GOT3 (cell line): ENCODE measurements at regions not wholly inside any gene's neighbourhood (a gene's known extent, or its start where the extent isn't known, plus 50 kb on each side); places are given as distances from the start of the nearest gene placed in this dataset.

Source experiments
- DNase-seq: peaks from one replicate; lab custom pipeline; 2025; ENCODE audit warnings: mixed read lengths; lab: John Stamatoyannopoulos, UW

DNA sequence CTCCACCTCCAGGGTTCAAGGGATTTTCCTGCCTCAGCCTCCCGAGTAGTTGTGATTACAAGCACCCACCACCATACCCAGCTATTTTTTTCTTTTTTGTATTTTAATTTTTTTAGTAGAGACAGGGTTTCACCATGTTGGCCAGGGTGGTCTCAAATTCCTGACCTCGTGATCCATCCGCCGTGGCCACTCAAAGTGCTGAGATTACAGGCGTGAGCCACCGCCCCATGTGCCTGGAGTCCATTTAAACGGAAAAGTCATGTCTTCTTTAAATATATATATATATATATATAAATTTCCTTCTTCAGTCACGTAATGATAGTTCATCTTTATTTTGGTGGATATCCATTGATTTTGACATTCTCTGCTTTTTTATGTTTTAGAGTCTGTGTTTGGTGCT lies 264.0 kb upstream of the PITX2 start:
- no peak for DNase-seq

DNA sequence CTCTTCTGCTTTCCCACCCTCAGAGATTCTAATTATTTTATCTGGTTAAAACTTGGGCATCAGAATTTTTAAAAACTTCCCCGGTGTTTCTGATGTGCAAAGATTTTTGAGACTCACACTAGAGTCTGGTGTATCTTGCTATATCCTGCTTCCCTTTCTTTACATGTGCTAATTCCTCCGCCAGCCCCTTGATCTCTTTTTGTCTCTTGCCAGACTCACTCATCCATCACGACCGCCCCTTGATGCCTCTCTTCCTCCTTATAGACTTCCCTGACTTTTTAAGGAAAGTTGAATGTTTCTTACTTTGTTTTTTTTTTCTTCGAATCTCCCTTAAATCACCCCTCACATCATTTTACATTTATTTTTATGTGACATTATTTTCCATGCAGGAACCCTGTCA lies 274.9 kb upstream of the PITX2 start:
- no peak for DNase-seq

DNA sequence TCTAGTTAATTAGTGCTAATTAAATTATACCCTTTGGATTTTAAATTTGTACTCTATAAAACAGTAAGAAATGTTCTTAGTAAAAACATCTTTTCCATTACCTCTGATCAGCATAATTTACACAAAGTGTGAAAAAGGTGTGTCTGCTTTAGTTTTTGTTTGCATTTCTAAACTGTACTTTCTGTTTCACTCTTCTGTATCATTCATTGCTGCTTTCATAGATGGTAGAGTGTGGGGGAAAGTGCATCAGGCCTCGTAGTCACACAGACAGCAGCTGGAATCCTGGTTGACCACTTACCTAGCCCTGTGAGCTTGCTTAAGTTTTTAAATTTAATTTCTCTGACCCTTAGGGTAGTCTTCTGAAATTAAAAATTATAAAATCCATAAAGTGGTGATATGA lies 275.4 kb upstream of the PITX2 start:
- DNase-seq = no peak

DNA sequence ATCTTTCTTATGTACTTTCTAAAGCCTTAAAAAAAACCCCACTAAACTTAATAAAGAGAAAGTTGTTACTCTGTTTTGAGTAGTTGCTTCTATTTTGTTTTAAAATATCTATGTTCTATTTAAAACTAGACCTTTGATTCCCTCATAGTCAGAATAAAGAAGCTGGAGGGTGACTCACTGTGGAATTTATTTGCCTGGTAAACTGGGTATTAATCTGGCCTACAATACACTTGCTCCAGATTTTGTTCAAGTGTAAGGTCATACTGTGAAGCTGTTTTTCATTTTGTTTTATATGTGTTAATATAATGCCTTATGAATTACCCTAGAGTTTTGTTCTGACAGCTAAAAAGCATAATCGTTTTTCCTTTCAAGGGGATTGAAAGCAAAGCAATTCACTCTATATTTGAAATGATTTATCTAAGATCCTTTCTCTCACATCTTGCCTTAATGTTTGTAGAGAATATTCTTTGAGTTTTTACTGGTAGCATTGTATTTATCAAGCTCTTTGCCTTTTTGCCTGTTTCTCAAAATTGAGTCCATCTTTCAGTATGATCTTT lies 277.4 kb upstream of the PITX2 start:
- no peak for DNase-seq

DNA sequence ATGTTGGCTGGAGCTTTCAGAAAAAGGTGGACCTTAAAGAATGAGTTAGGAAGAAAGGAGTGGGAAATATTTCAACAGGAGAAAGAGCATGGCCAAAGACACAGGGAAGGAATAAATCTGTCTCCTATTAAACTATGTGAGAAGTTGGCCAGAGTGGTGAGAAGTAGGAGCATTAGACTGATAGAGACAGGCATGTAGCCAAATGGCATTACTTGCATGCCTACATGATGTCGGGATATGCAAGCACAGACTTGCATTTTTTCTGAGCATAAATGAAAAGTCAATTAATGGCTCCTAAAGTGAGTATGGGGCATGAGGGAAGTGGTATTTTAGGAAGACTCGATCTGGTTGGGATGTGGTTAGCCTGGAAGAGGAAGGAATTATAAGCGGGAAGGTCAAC lies 279.6 kb upstream of the PITX2 start:
- no peak for DNase-seq

DNA sequence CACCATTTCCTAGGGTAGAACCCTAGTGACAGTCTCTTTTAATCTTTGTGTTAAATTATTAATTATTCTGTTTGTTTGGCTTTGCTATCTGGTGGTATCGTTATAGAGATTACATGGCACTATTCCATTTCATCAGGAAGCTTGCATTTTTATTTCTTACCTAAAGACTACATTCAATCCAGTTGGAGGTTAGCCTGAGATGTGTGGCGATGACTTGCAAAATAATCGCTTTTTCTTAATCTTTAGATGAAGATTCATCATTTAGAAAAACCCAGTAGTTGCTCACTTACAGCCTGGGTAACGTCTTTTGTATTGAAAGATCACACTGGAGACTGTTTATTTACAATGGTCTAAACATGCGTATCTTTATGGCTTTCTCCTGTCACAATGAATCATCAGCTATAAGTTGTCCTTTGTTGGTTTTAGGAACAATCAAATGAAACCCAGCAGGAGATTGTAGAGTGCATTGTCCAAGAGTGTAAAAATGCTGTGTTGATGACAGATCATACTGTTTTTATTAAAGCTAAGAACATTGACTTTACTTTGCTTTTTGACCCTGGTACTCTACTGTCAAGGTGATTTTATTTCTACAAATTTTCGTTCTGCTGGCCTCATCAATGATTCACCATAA lies 281.7 kb upstream of the PITX2 start:
- DNase-seq = no peak

DNA sequence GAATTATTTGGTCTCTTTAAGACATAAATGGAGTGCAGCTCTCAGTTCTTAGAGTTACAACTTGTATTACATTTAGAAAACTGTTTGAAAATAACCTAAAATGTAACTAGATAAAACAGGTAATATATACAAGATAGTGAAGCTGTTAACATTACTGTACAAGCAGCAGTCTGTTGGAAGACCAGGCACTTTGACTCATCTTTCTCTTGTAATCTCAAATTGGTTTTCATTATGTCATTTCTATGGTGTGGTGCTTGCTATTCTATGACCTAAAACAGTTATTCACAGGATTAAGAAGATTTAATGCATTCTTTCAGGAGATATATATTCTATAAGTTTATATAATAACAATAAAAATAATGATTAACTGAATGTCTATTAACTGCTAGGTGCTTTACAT lies 282.5 kb upstream of the PITX2 start:
- DNase-seq = no peak

DNA sequence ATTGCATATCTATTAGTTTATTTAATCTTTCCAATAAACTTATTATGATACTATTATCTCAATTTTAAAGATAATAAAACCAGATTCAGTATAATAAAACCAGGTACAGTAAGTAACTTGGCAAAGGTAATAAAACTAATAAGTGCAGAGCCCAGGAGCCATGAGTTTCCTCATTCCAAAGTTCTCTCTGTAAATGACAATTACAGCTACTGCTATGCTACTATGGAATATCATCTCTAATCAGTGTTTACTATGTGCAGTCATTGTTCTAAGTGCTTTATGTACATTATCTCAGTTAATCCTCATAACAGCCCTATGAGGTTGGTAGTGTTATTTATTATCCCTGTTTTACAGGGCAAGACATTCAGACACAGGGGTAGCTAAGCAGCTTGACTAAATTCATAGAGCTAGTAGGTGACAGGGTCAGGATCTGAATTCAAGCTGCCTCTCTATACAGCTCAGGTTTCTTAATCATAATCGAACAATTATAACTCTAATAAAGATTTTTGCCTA lies 285.0 kb upstream of the PITX2 start:
- no peak for DNase-seq

DNA sequence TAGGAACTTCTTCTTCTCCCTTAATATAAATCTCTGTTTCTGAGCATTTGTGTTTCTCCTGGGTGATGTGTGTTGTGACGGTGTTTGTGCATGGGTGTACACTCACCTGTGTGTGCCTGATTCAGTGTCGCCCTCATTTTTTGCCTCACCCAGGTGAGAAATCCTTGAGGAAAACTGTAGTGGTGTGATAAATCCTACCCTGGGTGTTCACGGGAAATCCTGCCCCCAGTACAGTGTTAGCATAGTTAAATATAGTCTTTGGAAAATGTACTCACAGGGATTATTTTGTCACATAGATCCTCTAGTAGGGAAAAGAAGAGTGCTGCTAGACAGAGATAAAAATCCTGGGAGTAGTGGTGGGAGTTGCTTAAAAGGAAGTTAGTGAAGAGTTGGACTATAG lies 291.9 kb upstream of the PITX2 start:
- DNase-seq = no peak

DNA sequence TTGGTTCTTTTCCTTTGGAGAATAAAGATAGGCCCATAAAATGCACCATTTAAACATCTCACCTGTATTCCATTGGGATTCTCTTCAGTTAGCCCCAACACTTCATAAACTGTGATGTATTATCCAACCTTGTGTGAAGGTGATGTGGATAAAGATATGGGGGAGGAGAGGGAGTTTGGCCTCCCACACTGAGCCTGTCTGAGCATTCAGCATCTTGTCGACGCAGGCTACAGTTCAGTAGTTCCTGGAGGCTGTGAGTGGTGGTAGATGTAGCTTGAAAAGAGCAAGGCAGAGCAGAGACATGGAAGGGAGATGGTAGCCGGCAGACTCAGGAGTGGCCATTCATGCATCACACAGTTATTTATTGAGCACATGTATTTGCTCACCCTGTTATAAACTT lies 292.4 kb upstream of the PITX2 start:
- no peak for DNase-seq

DNA sequence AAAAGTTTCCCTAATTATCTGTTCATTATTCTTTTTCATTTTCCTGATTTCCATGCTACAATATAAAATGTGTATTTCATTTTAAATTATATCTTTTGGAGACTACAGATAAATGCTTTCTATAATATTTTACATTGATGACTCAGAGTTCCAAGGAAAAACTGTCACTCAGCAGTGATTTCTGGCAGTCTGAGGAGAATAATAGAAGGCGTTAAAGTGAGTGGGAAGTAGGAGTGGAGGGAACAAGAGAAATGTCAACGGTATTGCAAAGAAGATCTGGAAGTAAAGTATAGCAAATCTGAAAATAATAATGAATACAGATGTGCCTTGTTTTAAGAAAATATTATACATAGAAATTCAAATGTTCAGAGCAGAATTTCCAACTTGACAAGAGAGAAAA lies 293.6 kb upstream of the PITX2 start:
- DNase-seq = no peak

DNA sequence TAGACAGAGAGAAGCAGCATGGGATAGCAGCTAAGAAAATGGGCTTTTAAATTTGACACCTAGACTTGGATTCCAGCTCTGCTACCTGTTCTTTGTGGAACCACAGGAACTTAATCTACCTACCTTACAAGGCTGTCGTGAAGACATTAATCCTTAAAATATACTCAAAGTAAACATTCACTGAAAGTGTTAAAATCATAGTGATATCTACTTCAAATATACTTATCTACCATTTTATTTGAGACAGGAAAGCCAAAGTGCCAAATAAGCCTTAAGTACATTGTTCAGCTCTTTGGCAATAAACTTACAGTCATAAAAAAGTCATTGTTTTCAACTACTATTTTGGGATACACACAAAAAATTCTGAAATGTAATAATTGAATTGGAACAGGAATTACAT lies 295.0 kb upstream of the PITX2 start:
- no peak for DNase-seq

DNA sequence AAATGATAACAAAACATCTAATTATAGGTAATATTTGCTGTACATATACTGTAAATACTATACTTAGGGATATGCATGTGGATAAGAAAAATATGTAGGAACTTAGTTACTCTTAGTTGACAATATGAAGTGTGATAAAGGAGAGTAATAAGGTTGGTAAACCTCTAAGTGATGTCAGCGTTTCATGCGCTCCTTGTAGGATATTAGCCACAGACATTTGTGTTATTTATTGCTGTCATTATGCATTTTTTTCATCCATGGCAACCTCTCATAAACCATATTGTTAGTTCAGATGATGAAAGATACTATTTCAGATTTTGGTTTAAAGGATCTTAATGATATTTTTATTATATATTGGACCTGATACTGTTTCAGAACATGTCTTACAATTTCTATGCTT lies 298.1 kb upstream of the PITX2 start:
- no peak for DNase-seq

DNA sequence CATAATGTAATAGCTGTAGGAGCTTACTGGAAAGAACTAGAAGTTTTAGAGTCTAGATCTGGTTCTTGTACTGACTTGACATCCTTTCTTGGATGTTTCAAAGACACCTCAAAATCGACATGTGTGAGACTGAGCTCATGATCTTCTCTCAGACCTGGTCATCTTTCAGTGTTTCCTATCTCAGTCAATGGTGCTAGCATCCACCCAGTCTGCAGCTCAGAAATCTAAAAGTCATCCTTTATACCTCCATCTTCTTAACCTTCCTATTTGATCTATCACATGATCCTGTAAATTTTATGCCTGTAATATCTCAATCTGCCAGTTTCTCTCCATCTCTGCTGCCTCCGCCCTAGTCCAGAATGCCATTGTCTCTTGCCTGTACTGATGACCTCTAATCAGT lies 301.9 kb upstream of the PITX2 start:
- no peak for DNase-seq

DNA sequence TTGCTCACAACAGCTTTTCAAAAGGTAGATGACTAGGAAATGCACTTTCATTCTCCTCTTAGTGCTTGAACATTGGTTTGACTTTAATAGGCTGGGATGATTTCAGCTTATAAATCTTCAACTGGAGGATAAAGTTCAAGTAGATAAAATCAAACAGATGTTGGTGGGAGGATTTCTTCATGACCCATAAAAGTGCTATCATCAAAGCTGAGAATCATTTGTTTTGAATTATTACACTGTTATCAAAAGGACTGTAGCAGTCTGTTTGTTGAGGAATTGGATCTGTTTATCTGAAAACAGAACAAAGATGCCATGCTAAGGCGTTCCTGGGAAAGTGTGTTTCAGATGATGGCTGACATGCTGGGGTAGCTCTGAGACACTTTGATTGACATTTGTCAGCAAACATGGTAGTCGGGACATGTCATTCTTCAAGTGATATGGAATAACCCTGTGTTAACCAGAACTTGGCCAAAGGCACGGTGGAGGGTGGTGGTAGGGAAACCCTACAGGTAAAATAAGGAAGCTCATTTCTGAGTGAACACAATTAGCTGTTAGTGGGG lies 304.0 kb upstream of the PITX2 start:
- DNase-seq = no peak

DNA sequence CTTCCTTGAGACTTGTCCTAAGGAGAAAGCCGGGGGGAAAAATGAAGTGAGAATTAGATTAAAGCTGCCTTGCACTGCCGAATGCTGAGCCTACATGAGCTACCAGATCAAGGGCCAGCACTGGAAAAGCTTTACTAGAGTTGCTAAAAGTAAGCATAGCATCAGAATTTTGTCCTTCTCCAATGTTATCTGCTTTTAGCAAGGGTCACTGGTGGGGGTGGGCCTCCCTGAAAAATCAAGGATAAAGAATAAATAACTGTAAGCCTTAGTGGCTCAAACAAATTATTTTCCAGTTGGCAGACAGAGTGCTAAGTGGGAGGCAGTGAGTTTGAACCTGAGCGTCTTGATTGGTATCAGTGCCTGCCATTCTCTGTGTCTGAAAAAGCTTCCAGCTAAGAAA lies 310.5 kb upstream of the PITX2 start:
- no peak for DNase-seq

DNA sequence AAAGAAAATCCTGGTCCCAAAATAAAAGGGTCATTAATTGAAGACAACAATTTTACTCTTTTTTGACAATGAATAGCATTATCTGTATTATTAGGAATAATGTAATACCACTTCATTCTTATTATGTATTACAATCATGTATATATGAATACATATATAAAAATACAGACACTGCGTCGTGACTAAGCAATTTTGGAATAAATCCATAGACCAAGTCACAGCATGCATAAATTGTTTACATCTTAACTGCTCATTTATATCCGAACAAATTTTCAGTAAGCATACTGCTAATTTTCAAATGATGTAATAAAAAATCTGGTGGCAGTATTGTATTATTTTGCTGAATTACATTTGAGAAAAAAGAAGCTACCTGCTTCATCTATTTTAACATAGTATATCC lies 321.6 kb upstream of the PITX2 start:
- no peak for DNase-seq

DNA sequence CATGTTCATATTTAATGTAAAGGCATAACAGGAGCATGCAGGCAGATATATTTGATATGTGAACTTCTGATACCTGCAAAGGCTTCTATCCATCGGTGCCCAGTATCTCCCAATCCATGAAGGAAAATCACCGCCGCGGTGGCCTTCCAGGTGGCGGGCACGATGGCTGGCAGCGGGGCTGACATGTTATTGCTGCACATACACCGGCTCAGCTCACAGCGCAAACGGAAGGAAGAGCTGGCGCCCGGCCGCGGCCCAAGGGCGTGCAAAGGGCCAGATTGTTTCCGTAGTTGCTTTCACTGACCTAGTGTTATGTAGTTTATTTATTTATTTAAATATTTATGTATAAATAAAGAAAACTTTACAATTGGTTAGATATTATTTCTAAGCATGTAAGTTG lies 322.7 kb upstream of the PITX2 start:
- DNase-seq = no peak

DNA sequence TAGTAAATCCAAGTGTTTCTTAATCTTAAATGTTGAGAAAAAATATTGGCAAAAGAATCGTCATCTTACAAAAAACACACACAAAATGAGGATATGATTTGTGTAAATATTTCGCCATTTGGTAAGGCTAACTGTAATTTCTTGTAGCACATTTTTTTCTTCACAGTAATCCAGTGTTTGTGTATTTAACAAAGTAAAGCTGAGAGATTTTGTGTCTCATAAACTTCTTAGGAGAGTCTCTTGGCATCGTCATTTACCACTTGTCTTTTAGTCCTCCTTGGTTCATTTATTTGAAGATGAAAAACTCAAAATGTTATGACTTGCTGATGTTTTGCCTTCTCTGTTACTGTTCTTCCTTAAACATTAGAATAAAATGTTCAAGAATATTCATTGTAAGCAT lies 326.7 kb upstream of the PITX2 start:
- no peak for DNase-seq

DNA sequence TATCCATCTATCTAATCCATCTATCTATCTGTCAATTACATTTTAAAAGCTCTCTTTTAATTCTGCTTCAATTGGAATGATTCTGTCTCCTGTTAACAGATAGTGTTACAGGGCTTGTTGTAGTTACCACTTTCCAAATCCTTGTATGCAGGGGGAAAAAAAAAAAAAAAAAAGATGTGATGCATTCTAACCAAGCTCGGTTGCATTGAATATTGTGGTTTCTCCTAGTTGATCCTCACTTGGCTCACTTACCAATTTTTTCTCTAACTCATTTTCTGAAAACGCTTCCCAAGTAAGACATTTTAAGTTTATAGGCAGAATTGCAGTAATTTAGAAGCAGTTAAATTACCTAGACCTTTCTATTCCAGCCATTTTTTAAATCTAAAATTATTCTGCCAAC lies 327.9 kb upstream of the PITX2 start:
- no peak for DNase-seq

DNA sequence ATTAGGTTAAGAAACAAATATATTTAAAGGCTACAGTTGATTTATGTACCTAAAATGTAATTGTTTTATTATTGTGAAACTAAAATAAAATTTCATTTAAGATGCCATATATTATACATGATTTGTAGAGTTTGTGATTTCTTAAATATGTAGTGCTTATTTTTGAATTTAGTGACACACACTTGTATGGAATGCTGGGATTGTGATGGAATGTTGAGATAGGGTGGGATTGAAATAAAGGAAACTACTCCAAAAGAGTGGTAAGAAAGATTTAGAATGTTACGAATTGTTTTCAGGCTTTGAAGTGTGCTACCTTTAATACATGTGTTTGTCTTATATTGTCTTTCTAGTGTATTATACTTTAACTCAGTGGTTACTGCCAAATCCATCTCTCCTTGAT lies 330.3 kb upstream of the PITX2 start:
- no peak for DNase-seq

DNA sequence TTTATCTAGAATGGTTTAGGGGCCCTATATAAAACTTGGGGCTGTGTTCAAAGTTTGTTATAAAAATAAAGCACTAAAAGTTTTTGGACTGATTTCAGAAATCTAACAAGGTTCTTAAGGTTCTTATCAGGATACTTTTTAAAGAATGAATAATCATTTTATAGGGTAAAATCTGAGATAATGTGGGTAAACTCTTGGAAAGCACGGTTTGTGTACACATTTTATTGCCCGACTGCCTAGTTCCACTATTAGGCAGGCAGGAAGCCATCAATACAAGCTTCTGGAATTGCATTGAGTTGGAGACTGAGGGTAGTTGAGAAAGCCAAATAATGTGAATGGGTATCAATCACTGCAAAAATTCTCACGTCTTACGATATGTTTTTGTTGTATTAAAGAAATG lies 331.0 kb upstream of the PITX2 start:
- no peak for DNase-seq

DNA sequence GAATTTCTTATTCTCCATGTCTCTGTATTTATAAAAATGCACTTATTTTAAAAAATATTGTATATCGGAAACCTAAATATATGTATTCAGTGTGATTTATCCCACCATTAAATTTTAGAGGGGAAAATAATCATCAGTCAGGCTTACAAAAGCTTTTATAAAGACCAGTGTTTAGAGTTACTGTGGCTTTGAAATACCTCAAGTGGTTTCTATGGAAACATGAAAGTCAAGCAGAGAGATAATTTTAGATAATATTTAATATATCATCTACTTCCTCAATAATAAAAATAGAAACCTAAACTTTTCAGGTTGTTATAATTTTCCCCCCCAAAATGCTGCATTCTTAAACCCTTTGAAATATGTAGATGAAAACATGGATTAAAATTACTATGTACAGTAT lies 332.9 kb upstream of the PITX2 start:
- no peak for DNase-seq

DNA sequence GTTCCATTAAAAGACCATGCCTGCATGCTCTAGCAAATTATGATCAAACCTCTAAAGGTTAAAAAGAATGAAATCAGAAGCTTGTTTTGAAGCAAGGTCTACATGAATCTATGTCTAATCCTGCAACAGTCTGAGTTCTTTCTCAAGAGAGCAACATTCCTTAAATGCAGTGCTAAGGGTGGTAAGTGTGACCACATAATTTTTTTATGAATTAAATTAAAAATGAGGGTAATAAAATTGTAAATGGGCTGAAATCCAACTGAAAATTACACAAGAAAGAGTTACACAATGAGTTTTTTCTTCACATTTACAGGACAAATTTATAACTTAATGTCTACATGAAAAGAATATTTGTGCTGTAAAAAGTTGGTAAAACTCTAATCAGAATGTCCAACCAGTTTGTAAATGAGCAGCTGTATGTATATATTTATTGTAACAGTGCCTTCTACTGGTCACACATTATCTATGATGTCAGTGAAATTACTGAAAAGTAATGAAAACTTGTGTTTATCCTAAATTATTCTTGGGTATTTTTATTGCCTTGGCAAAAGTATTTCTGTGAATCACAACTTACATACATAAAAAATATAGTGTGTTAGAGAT lies 336.3 kb upstream of the PITX2 start:
- no peak for DNase-seq
